ENCODE measurements at regions not wholly inside any gene's neighbourhood (a gene's known extent, or its start where the extent isn't known, plus 50 kb on each side); places are given as distances from the start of the nearest gene placed in this dataset.

GRCh38 chr4:54942721-54943120, 182.7 kb downstream of the KDR start:
- TF ChIP-seq CTCF (conservative IDR thresholded peaks at IDR 0.05) (no peak), EZH2 (IDR thresholded peaks at IDR 0.05; ENCODE audit: low read depth) (no peak)

Data from PC-9 (cell line).